NOMO-1 (cell line): ENCODE measurements at regions not wholly inside any gene's neighbourhood (a gene's known extent, or its start where the extent isn't known, plus 50 kb on each side); places are given as distances from the start of the nearest gene placed in this dataset.
"Not testable (repeated sequence)": the region's sequence is repeated elsewhere in the genome, so short reads cannot be mapped to it uniquely, and the experiment has no call there.

Experiments used
- DNase-seq, 2 experiments: peaks; one replicate each; lab custom pipeline; 2025; ENCODE audit not compliant: unreplicated experiment in 2 of 2; lab: John Stamatoyannopoulos, UW

- DNase-seq = no peak
Observed at GRCh38 chr4:84035568-84035967, 463.5 kb downstream of the NKX6-1 start.

- no peak for DNase-seq
Observed at GRCh38 chr4:84032372-84032771, 466.7 kb downstream of the NKX6-1 start.

- no peak for DNase-seq
Observed at GRCh38 chr4:84031401-84031800, 467.7 kb downstream of the NKX6-1 start.

- no peak for DNase-seq
Observed at GRCh38 chr4:84028340-84028739, 470.8 kb downstream of the NKX6-1 start.

- no peak for DNase-seq
Observed at GRCh38 chr4:84024405-84024804, 474.7 kb downstream of the NKX6-1 start.

- no peak for DNase-seq
Observed at GRCh38 chr4:84022564-84022963, 476.5 kb downstream of the NKX6-1 start.

GRCh38 chr4:84019626-84020025, 479.5 kb downstream of the NKX6-1 start:
- DNase-seq = no peak

GRCh38 chr4:84003046-84003445, 467.1 kb downstream of the GPAT3 start:
- no peak for DNase-seq

- no peak for DNase-seq
Observed at GRCh38 chr4:84001876-84002569, 466.1 kb downstream of the GPAT3 start.

GRCh38 chr4:83996254-83996653, 460.3 kb downstream of the GPAT3 start:
- DNase-seq = no peak

GRCh38 chr4:83993774-83994173, 457.9 kb downstream of the GPAT3 start:
- no peak for DNase-seq

- no peak for DNase-seq
Observed at GRCh38 chr4:83989835-83990234, 453.9 kb downstream of the GPAT3 start.

GRCh38 chr4:83981156-83981555, 445.2 kb downstream of the GPAT3 start:
- no peak for DNase-seq

GRCh38 chr4:83979773-83980172, 443.9 kb downstream of the GPAT3 start:
- no peak for DNase-seq

- DNase-seq = no peak
Observed at GRCh38 chr4:83974111-83974780, 438.3 kb downstream of the GPAT3 start.

- no peak for DNase-seq
Observed at GRCh38 chr4:83964996-83965541, 429.2 kb downstream of the GPAT3 start.

- no peak for DNase-seq
Observed at GRCh38 chr4:83962492-83962891, 426.6 kb downstream of the GPAT3 start.

- DNase-seq = no peak
Observed at GRCh38 chr4:83961575-83961974, 425.7 kb downstream of the GPAT3 start.

GRCh38 chr4:83959160-83959559, 423.3 kb downstream of the GPAT3 start:
- DNase-seq = no peak

- DNase-seq = no peak
Observed at GRCh38 chr4:83947830-83948193, 411.9 kb downstream of the GPAT3 start.

GRCh38 chr4:83947125-83947829, 411.4 kb downstream of the GPAT3 start:
- no peak for DNase-seq

GRCh38 chr4:83943691-83944090, 407.8 kb downstream of the GPAT3 start:
- not testable (repeated sequence) for DNase-seq
